HCT116 (cell line): ENCODE measurements at regions not wholly inside any gene's neighbourhood (a gene's known extent, or its start where the extent isn't known, plus 50 kb on each side); places are given as distances from the start of the nearest gene placed in this dataset.

ENCODE experiments used
- ATAC-seq: fragments of 200-7000 bp; cut with Tn5 transposase; 2 replicates; pipeline ENCODE4 v1.9.1; 2020; ENCODE audit warnings: mild to moderate bottlenecking, moderate library complexity
- BruUV-seq: library from RNA; stranded (reverse); fragments of 400-500 nt; replicated peaks from 2 replicates; lab custom pipeline; 2021; lab: Mats Ljungman, UMichigan
- CTCF ChIA-PET: fragments of 300-600 bp; sonication (Branson Sonifier 250); formaldehyde crosslinking; loops from one replicate; lab custom pipeline; 2021; ENCODE audit warnings: antibody characterized with exemption; lab: Charles Lee
- POLR2A ChIA-PET: fragments of 300-600, 350-600 bp; sonication (Branson Sonifier 250); formaldehyde crosslinking; loops from one replicate; lab custom pipeline; 2021; ENCODE audit warnings: antibody characterized with exemption; lab: Charles Lee
- RAD21 ChIA-PET, 2 experiments: fragments of 300-600 bp; sonication (Branson Sonifier 250); formaldehyde crosslinking; loops; one replicate each; lab custom pipeline; 2023; ENCODE audit warnings: low total read pairs in 2 of 2; ENCODE audit not compliant: uncharacterized antibody in 2 of 2, unreplicated experiment in 2 of 2, low non-redundant PET in 1 of 2; lab: Charles Lee
- DNase-seq: peaks from one replicate; pipeline ENCODE4 v3.0.0-alpha.2; 2010; ENCODE audit warnings: low read depth, low spot score
- H2AFZ ChIP-seq: fragments of 200-600 bp; shearing (Covaris generic), sonication (generic); 2 replicates; pipeline ENCODE4 v1.6.1; 2017; ENCODE audit warnings: low read depth, mixed run types, mixed read lengths, antibody characterized with exemption, low read length; ENCODE audit not compliant: poor library complexity, severe bottlenecking
- H3K27ac ChIP-seq: 2 replicates; pipeline ENCODE4 v1.5.1; 2012; ENCODE audit warnings: low read depth, low read length
- H3K27me3 ChIP-seq: fragments of 200-600 bp; sonication (generic); 2 replicates; pipeline ENCODE4 v1.6.1; 2016; ENCODE audit warnings: mixed run types, low read length, mixed read lengths; ENCODE audit not compliant: insufficient read depth
- H3K36me3 ChIP-seq, 2 experiments: fragments of 200-500 bp in 1 of 2; fragments of 200-600 bp in 1 of 2; sonication (Bioruptor generic) in 1 of 2; sonication (generic) in 1 of 2; 2 replicates each; pipeline versions ENCODE4 v1.5.1 to v1.6.1; 2014 to 2016; ENCODE audit warnings: low read length in 2 of 2, inconsistent platforms in 1 of 2, mixed read lengths in 1 of 2, mixed run types in 1 of 2; ENCODE audit not compliant: insufficient read depth in 2 of 2, control insufficient read depth in 1 of 2
- H3K4me1 ChIP-seq, 2 experiments: fragments of 200-600 bp in 1 of 2; sonication (generic) in 1 of 2; 2 replicates each; pipeline versions ENCODE4 v1.5.1 to v1.6.1; 2012 to 2017; ENCODE audit warnings: low read length in 2 of 2, inconsistent platforms in 1 of 2, mild to moderate bottlenecking in 1 of 2, mixed read lengths in 1 of 2, mixed run types in 1 of 2, moderate library complexity in 1 of 2; ENCODE audit not compliant: insufficient read depth in 2 of 2, control insufficient read depth in 1 of 2
- H3K4me2 ChIP-seq: fragments of 200-600 bp; sonication (generic); 2 replicates; pipeline ENCODE4 v1.6.1; 2017; ENCODE audit warnings: mixed run types, low read length, mixed read lengths
- H3K4me3 ChIP-seq, 2 experiments: fragments of 200-600 bp in 1 of 2; sonication (generic) in 1 of 2; replicated peaks in 1 of 2; 2 replicates each; pipeline ENCODE4 v1.5.1; 2011 to 2016; ENCODE audit warnings: low read length in 2 of 2, control low read depth in 1 of 2, low read depth in 1 of 2, mild to moderate bottlenecking in 1 of 2, mixed read lengths in 1 of 2, mixed run types in 1 of 2
- H3K79me2 ChIP-seq: fragments of 200-600 bp; sonication (generic); 2 replicates; pipeline ENCODE4 v1.6.1; 2017; ENCODE audit warnings: mild to moderate bottlenecking, mixed run types, low read length, moderate library complexity, mixed read lengths; ENCODE audit not compliant: insufficient read depth
- H3K9ac ChIP-seq: fragments of 200-600 bp; sonication (generic); 2 replicates; pipeline ENCODE4 v1.6.1; 2016; ENCODE audit warnings: low read length, mixed read lengths
- H3K9me2 ChIP-seq: fragments of 200-600 bp; sonication (generic), shearing (Covaris generic); 2 replicates; pipeline ENCODE4 v1.6.1; 2017; ENCODE audit warnings: mixed run types, mild to moderate bottlenecking, moderate library complexity; ENCODE audit not compliant: insufficient read depth
- H3K9me3 ChIP-seq, 2 experiments: fragments of 200-500 bp in 1 of 2; fragments of 200-600 bp in 1 of 2; sonication (Bioruptor generic) in 1 of 2; sonication (generic) in 1 of 2; 2 replicates each; pipeline ENCODE4 v1.6.1; 2014 to 2017; ENCODE audit warnings: low read length in 2 of 2, mixed read lengths in 2 of 2, inconsistent platforms in 1 of 2, low read depth in 1 of 2, mild to moderate bottlenecking in 1 of 2, mixed run types in 1 of 2, moderate library complexity in 1 of 2; ENCODE audit not compliant: control insufficient read depth in 1 of 2, insufficient read depth in 1 of 2
- H4K20me1 ChIP-seq: fragments of 200-600 bp; sonication (generic), shearing (Covaris generic); 2 replicates; pipeline ENCODE4 v1.6.1; 2017; ENCODE audit warnings: mixed run types, mild to moderate bottlenecking, moderate library complexity; ENCODE audit not compliant: insufficient read depth
- ATF3 ChIP-seq: IDR thresholded peaks from 2 replicates; pipeline ENCODE4 v1.6.1; 2012
- CBX3 ChIP-seq: IDR thresholded peaks from 2 replicates; pipeline ENCODE4 v1.6.1; 2012; ENCODE audit warnings: low read depth
- CEBPB ChIP-seq: IDR thresholded peaks from 2 replicates; pipeline ENCODE4 v1.6.1; 2012; ENCODE audit warnings: low read depth
- EGR1 ChIP-seq: IDR thresholded peaks from 2 replicates; pipeline ENCODE4 v1.6.1; 2012; ENCODE audit warnings: low read depth
- ELF1 ChIP-seq: IDR thresholded peaks from 2 replicates; pipeline ENCODE4 v1.6.1; 2012; ENCODE audit warnings: low read depth, borderline replicate concordance
- EZH2 ChIP-seq: fragments of 200-600 bp; sonication (generic); IDR thresholded peaks from 2 replicates; pipeline ENCODE4 v1.6.1; 2017; ENCODE audit warnings: antibody characterized with exemption, mixed run types
- FOSL1 ChIP-seq: IDR thresholded peaks from 2 replicates; pipeline ENCODE4 v1.6.1; 2012; ENCODE audit warnings: low read depth
- MAX ChIP-seq: IDR thresholded peaks from 2 replicates; pipeline ENCODE4 v1.6.1; 2012
- POLR2A ChIP-seq: IDR thresholded peaks from 2 replicates; pipeline ENCODE4 v1.7.0; 2011; ENCODE audit warnings: borderline replicate concordance; ENCODE audit not compliant: insufficient read depth, insufficient read length; ENCODE audit errors: extremely low read depth
- POLR2AphosphoS5 ChIP-seq: IDR thresholded peaks from 2 replicates; pipeline ENCODE4 v1.6.1; 2011; ENCODE audit warnings: mild to moderate bottlenecking, low read depth, low read length, moderate library complexity
- RAD21 ChIP-seq: IDR thresholded peaks from 2 replicates; pipeline ENCODE4 v1.6.1; 2012; ENCODE audit warnings: low read depth, mild to moderate bottlenecking
- SIN3A ChIP-seq: IDR thresholded peaks from 2 replicates; pipeline ENCODE4 v1.6.1; 2012; ENCODE audit warnings: low read depth
- SRF ChIP-seq: IDR thresholded peaks from 2 replicates; pipeline ENCODE4 v1.6.1; 2012; ENCODE audit warnings: low read depth
- TCF7L2 ChIP-seq: IDR thresholded peaks from 2 replicates; pipeline ENCODE4 v1.7.0; 2011; ENCODE audit warnings: borderline replicate concordance, inconsistent platforms; ENCODE audit not compliant: insufficient read depth, insufficient read length; ENCODE audit errors: extremely low read depth
- YY1 ChIP-seq: IDR thresholded peaks from 2 replicates; pipeline ENCODE4 v1.6.1; 2011; ENCODE audit warnings: low read length, low read depth, moderate library complexity, mild to moderate bottlenecking; ENCODE audit not compliant: insufficient replicate concordance; ENCODE audit errors: extremely low read depth
- ZFX ChIP-seq: fragments of 450-650 bp; IDR thresholded peaks from 2 replicates; pipeline ENCODE4 v1.6.1; 2017
- ZNF274 ChIP-seq: fragments of 200-500 bp; sonication (Bioruptor generic); IDR thresholded peaks from 2 replicates; pipeline ENCODE4 v1.6.1; 2014; ENCODE audit warnings: mild to moderate bottlenecking, low read depth, low read length, inconsistent platforms
- intact Hi-C: fragments of 100-400 bp; cut with micrococcal nuclease; formaldehyde crosslinking; loops from 2 replicates; pipeline ENCODE4 v1.10.0; 2022
- TF ChIP-seq, protein P1 (sequence below): IDR thresholded peaks from 2 replicates; pipeline ENCODE4 v1.6.1; 2012; ENCODE audit warnings: low read depth
- TF ChIP-seq, protein P2 (sequence below), 3 experiments: fragments of 200-600 bp in 1 of 3; sonication (generic) in 1 of 3; IDR thresholded peaks in 2 of 3; conservative IDR thresholded peaks in 1 of 3; 2 replicates each; pipeline ENCODE4 v1.5.1; 2012 to 2017; ENCODE audit warnings: low read depth in 2 of 3, low read length in 2 of 3, antibody characterized with exemption in 1 of 3, borderline replicate concordance in 1 of 3, control low read depth in 1 of 3, mild to moderate bottlenecking in 1 of 3, mixed read lengths in 1 of 3, mixed run types in 1 of 3, moderate library complexity in 1 of 3; ENCODE audit not compliant: insufficient read depth in 1 of 3
- TF ChIP-seq, protein P3 (sequence below): IDR thresholded peaks from 2 replicates; pipeline ENCODE4 v1.6.1; 2011; ENCODE audit warnings: mild to moderate bottlenecking, low read length, moderate library complexity; ENCODE audit not compliant: insufficient replicate concordance; ENCODE audit errors: extremely low read depth

- ATAC-seq (no peak), DNase-seq (no peak)
- Histone ChIP-seq H4K20me1 (no peaks in the 10 kb centered on the region), H3K9me3 (peaks cover 0 to 10% of the 10 kb centered on the region in 2 experiments; a peak in 2 of 4 replicates), H3K36me3 (no peaks in the 10 kb centered on the region), H3K27ac (no peak overlapping the region), H3K79me2 (no peaks in the 10 kb centered on the region), H3K27me3 (no peaks in the 10 kb centered on the region), H3K4me1 (no peaks in the 10 kb centered on the region), H3K9me2 (no peaks in the 10 kb centered on the region), H3K4me3 (no peak overlapping the region), H2AFZ (no peak overlapping the region), H3K4me2 (no peak overlapping the region), H3K9ac (no peak overlapping the region)
- POLR2A ChIA-PET: no interaction called here
- RAD21 ChIA-PET: no interaction called here
- intact Hi-C loops: no loop called here
- BruUV-seq: no TSS peak
- no peak for TF ChIP-seq CBX3
- no peak for TF ChIP-seq EGR1
- no peak for TF ChIP-seq SIN3A
- TF ChIP-seq, protein P1, sequence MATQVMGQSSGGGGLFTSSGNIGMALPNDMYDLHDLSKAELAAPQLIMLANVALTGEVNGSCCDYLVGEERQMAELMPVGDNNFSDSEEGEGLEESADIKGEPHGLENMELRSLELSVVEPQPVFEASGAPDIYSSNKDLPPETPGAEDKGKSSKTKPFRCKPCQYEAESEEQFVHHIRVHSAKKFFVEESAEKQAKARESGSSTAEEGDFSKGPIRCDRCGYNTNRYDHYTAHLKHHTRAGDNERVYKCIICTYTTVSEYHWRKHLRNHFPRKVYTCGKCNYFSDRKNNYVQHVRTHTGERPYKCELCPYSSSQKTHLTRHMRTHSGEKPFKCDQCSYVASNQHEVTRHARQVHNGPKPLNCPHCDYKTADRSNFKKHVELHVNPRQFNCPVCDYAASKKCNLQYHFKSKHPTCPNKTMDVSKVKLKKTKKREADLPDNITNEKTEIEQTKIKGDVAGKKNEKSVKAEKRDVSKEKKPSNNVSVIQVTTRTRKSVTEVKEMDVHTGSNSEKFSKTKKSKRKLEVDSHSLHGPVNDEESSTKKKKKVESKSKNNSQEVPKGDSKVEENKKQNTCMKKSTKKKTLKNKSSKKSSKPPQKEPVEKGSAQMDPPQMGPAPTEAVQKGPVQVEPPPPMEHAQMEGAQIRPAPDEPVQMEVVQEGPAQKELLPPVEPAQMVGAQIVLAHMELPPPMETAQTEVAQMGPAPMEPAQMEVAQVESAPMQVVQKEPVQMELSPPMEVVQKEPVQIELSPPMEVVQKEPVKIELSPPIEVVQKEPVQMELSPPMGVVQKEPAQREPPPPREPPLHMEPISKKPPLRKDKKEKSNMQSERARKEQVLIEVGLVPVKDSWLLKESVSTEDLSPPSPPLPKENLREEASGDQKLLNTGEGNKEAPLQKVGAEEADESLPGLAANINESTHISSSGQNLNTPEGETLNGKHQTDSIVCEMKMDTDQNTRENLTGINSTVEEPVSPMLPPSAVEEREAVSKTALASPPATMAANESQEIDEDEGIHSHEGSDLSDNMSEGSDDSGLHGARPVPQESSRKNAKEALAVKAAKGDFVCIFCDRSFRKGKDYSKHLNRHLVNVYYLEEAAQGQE: no peak
- no peak for TF ChIP-seq RAD21
- TF ChIP-seq EZH2: no peak
- TF ChIP-seq ELF1: no peak
- TF ChIP-seq POLR2A: no peak
- no peak for TF ChIP-seq ZNF274
- TF ChIP-seq ATF3: no peak
- no peak for TF ChIP-seq MAX
- TF ChIP-seq, protein P2, sequence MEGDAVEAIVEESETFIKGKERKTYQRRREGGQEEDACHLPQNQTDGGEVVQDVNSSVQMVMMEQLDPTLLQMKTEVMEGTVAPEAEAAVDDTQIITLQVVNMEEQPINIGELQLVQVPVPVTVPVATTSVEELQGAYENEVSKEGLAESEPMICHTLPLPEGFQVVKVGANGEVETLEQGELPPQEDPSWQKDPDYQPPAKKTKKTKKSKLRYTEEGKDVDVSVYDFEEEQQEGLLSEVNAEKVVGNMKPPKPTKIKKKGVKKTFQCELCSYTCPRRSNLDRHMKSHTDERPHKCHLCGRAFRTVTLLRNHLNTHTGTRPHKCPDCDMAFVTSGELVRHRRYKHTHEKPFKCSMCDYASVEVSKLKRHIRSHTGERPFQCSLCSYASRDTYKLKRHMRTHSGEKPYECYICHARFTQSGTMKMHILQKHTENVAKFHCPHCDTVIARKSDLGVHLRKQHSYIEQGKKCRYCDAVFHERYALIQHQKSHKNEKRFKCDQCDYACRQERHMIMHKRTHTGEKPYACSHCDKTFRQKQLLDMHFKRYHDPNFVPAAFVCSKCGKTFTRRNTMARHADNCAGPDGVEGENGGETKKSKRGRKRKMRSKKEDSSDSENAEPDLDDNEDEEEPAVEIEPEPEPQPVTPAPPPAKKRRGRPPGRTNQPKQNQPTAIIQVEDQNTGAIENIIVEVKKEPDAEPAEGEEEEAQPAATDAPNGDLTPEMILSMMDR (IDR thresholded peaks at IDR 0.05 in 2 of 3, conservative IDR thresholded peaks at IDR 0.05 in 1 of 3; ENCODE audit: borderline replicate concordance in 1 of 3, insufficient read depth in 1 of 3, low read depth in 2 of 3, low read length in 2 of 3): no peak
- no peak for TF ChIP-seq TCF7L2
- no peak for TF ChIP-seq CEBPB
- no peak for TF ChIP-seq ZFX
- TF ChIP-seq POLR2AphosphoS5: no peak
- TF ChIP-seq YY1: no peak
- TF ChIP-seq, protein P3, sequence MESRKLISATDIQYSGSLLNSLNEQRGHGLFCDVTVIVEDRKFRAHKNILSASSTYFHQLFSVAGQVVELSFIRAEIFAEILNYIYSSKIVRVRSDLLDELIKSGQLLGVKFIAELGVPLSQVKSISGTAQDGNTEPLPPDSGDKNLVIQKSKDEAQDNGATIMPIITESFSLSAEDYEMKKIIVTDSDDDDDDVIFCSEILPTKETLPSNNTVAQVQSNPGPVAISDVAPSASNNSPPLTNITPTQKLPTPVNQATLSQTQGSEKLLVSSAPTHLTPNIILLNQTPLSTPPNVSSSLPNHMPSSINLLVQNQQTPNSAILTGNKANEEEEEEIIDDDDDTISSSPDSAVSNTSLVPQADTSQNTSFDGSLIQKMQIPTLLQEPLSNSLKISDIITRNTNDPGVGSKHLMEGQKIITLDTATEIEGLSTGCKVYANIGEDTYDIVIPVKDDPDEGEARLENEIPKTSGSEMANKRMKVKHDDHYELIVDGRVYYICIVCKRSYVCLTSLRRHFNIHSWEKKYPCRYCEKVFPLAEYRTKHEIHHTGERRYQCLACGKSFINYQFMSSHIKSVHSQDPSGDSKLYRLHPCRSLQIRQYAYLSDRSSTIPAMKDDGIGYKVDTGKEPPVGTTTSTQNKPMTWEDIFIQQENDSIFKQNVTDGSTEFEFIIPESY: no peak
- no peak for TF ChIP-seq SRF
- no peak for TF ChIP-seq FOSL1
- CTCF ChIA-PET: no interaction called here
These were observed 451.5 kb upstream of the FAT3 start for GRCh38 chr11:91773090-91773489.
